Nephron (organoid): ENCODE measurements at regions not wholly inside any gene's neighbourhood (a gene's known extent, or its start where the extent isn't known, plus 50 kb on each side); places are given as distances from the start of the nearest gene placed in this dataset.

Source experiments
- H3K27ac Mint-ChIP-seq, 3 experiments: 2 replicates each; pipeline ENCODE4 v1.8.0; 2020; ENCODE audit warnings: mixed read lengths in 3 of 3, mild to moderate bottlenecking in 2 of 3, moderate library complexity in 1 of 3
- H3K27me3 Mint-ChIP-seq: 2 replicates; pipeline ENCODE4 v1.8.0; 2021; ENCODE audit warnings: low read depth, mild to moderate bottlenecking, moderate library complexity, mixed read lengths
- H3K36me3 Mint-ChIP-seq: 2 replicates; pipeline ENCODE4 v1.8.0; 2020; ENCODE audit warnings: low read depth, mixed read lengths
- H3K4me1 Mint-ChIP-seq: 2 replicates; pipeline ENCODE4 v1.8.0; 2020; ENCODE audit warnings: mixed read lengths
- H3K4me3 Mint-ChIP-seq, 3 experiments: 2 replicates each; pipeline ENCODE4 v1.8.0; 2020; ENCODE audit warnings: mild to moderate bottlenecking in 3 of 3, mixed read lengths in 3 of 3, moderate library complexity in 2 of 3
- H3K9me3 Mint-ChIP-seq: 2 replicates; pipeline ENCODE4 v1.8.0; 2020; ENCODE audit warnings: mixed read lengths
- CTCF ChIP-seq, 3 experiments: fragments of 200-600 bp; sonication (generic); IDR thresholded peaks; one replicate each; pipeline ENCODE4 v1.5.0; 2021; ENCODE audit warnings: antibody characterized with exemption in 3 of 3; ENCODE audit not compliant: unreplicated experiment in 3 of 3

- Mint-ChIP-seq H3K27me3 (peaks cover 14% of the 10 kb centered on the region), H3K9me3 (no peaks in the 10 kb centered on the region), H3K27ac (no peak overlapping the region), H3K4me1 (no peaks in the 10 kb centered on the region), H3K4me3 (no peak overlapping the region), H3K36me3 (no peaks in the 10 kb centered on the region)
- TF ChIP-seq CTCF (IDR thresholded peaks at IDR 0.05; ENCODE audit: unreplicated experiment in 3 of 3), result no peak
Measured at GRCh38 chr15:62953021-62953420, 89.5 kb upstream of the TPM1 start.

GRCh38 chr15:62953496-62954045 is 89.0 kb upstream of the TPM1 start:
- Mint-ChIP-seq H3K4me1 (no peaks in the 10 kb centered on the region), H3K36me3 (no peaks in the 10 kb centered on the region), H3K27ac (no peak overlapping the region), H3K4me3 (no peak overlapping the region), H3K9me3 (no peaks in the 10 kb centered on the region), H3K27me3 (peaks cover 14% of the 10 kb centered on the region)
- no peak for TF ChIP-seq CTCF (IDR thresholded peaks at IDR 0.05; ENCODE audit: unreplicated experiment in 3 of 3)

- H3K27ac Mint-ChIP-seq, result peak overlapping the region in 1 of 3 experiments; percentile 40
- peaks cover 9% of the 10 kb centered on the region for H3K27me3 Mint-ChIP-seq
- no peaks in the 10 kb centered on the region for H3K36me3 Mint-ChIP-seq
- H3K4me3 Mint-ChIP-seq, result no peak overlapping the region
- TF ChIP-seq CTCF (IDR thresholded peaks at IDR 0.05; ENCODE audit: unreplicated experiment in 3 of 3), result no peak
- no peaks in the 10 kb centered on the region for H3K9me3 Mint-ChIP-seq
- no peaks in the 10 kb centered on the region for H3K4me1 Mint-ChIP-seq
Measured at GRCh38 chr15:62957130-62957529, 85.4 kb upstream of the TPM1 start.

DNA sequence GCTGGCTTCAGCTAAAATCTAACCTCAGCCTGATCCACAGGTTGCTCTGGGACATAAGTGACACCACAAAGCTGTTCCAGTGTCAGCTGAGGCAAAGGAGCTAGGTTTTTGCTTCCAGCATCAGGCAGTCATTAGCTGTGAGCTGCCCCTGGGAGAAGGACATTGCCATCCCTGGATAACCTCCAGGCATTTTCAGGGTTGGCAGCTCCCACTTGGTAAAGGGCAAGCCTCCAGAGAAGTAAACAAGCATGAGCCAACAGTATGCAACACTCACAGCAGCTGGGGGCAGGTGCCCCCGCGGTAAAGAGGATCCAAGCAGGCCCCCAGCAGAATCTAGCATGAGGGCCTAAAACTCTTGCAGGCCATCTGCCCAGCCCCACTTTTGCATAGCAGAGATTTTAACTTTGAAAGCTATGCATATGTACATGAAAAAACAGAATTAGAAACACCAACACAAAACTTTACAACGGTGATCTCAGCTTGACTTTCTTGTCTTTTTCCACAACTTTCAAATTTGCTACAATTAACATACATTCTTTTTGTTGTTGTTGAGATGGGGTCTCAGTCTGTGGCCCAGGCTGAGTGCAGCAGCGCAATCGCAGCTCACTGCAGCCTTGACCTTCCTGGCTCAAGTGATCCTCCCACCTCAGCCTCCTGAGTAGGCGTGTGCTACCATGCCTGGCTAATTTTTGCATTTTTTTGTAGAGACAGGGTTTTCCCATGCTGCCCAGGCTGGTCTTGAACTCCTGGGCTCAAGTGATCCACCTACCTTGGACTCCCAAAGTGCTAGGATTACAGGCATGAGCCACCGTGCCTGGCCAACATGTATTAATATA is 83.8 kb upstream of the TPM1 start:
- H3K36me3 Mint-ChIP-seq, result no peaks in the 10 kb centered on the region
- H3K27ac Mint-ChIP-seq, result no peak overlapping the region
- no peaks in the 10 kb centered on the region for H3K9me3 Mint-ChIP-seq
- H3K4me3 Mint-ChIP-seq, result no peak overlapping the region
- no peak for TF ChIP-seq CTCF (IDR thresholded peaks at IDR 0.05; ENCODE audit: unreplicated experiment in 3 of 3)
- H3K27me3 Mint-ChIP-seq, result peaks cover 9% of the 10 kb centered on the region
- no peaks in the 10 kb centered on the region for H3K4me1 Mint-ChIP-seq

DNA sequence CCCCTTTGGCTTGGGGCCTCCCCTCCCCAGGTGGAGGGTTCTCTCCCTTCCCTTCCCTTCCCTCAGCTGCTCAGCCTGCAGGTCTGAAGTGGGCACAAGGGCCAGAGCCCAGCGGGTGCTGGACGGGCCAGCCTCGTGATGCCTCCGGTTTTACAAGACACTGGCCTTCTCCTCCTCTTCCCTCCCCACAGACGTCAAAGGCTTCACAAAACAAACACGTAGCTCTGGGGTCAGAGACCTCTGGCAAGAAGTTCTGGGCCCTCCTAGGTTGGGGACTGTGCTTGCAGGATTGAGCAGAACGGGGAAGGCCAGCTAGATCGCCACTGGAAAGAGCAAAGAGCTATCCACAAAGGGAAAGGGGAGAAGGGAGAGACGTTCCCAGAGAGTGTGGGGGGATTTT is 81.4 kb upstream of the TPM1 start:
- Mint-ChIP-seq H3K4me3 (no peak overlapping the region), H3K4me1 (peaks cover 2% of the 10 kb centered on the region), H3K36me3 (no peaks in the 10 kb centered on the region), H3K27ac (peak overlapping the region in 1 of 3 experiments; percentile 4), H3K9me3 (no peaks in the 10 kb centered on the region), H3K27me3 (peaks cover 9% of the 10 kb centered on the region)
- no peak for TF ChIP-seq CTCF (IDR thresholded peaks at IDR 0.05; ENCODE audit: unreplicated experiment in 3 of 3)
